HUES64 (cell line): ENCODE measurements at regions not wholly inside any gene's neighbourhood (a gene's known extent, or its start where the extent isn't known, plus 50 kb on each side); places are given as distances from the start of the nearest gene placed in this dataset.
"Not testable (repeated sequence)": the region's sequence is repeated elsewhere in the genome, so short reads cannot be mapped to it uniquely, and the experiment has no call there.

Source experiments
- H3K27ac ChIP-seq: 2 replicates; pipeline ENCODE4 v1.7.0; 2013; ENCODE audit warnings: low read depth, low read length, inconsistent platforms
- H3K27me3 ChIP-seq: 2 replicates; pipeline ENCODE4 v1.6.1; 2013; ENCODE audit warnings: mild to moderate bottlenecking, low read length; ENCODE audit not compliant: insufficient read depth
- H3K36me3 ChIP-seq: 2 replicates; pipeline ENCODE4 v1.6.1; 2013; ENCODE audit warnings: mild to moderate bottlenecking, low read length; ENCODE audit not compliant: insufficient read depth
- H3K4me1 ChIP-seq: 2 replicates; pipeline ENCODE4 v1.6.1; 2013; ENCODE audit warnings: mild to moderate bottlenecking, low read length, moderate library complexity; ENCODE audit not compliant: insufficient read depth
- H3K4me3 ChIP-seq: 2 replicates; pipeline ENCODE4 v1.5.1; 2013; ENCODE audit warnings: mild to moderate bottlenecking, low read length, moderate library complexity
- H3K9ac ChIP-seq: 2 replicates; pipeline ENCODE4 v1.6.1; 2013; ENCODE audit warnings: mild to moderate bottlenecking, low read depth, low read length
- H3K9me3 ChIP-seq: 2 replicates; pipeline ENCODE4 v1.6.1; 2013; ENCODE audit warnings: low read depth, low read length; ENCODE audit not compliant: insufficient read depth
- WGBS: fragments of 150-250, 120-280 bp; methylation state at CpG from one replicate; pipeline ENCODE4 v1.1.7; 2013; ENCODE audit warnings: missing lambda C conversion rate; 5-methylcytosine and 5-hydroxymethylcytosine counted together

DNA sequence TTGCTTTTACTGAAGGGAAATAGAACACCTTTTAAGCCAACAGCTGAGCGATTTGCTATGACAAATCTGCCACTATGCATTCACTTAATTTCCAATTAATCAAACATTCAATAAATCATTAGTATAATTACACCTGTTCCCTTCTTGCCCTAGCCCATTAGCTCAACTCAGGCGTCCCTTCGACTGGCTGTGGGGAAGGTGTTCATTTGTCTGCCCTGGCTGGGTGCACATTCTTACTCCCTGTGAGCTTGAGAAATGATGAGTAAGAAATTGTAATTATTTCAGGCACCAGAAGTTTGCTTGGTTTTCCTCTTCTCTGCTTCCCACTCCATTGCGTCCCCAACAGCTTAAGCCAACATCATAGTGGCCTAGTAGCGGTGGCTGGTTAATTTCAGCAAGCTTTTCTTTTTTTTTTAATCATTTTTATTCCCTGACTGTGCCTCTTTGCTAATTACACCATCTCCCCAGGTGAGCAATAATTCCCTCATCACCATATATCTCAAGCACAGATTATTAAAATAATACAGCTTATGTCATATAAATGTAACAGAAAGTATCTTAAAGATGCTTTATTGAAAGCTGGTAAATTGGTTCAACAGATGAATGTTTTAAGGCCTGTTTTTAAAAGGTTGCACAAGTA is 623.9 kb upstream of the RBFOX1 start:
- no peaks in the 10 kb centered on the region for H3K36me3 ChIP-seq
- H3K9ac ChIP-seq: no peak overlapping the region
- peaks cover 3% of the 10 kb centered on the region; the same call in 1 of the 2 replicates for H3K4me1 ChIP-seq
- H3K27me3 ChIP-seq: no peaks in the 10 kb centered on the region
- no peaks in the 10 kb centered on the region for H3K9me3 ChIP-seq
- H3K4me3 ChIP-seq: no peak overlapping the region
- WGBS: 93% methylated on average over 4 of the region's 5 CpGs
- no peak overlapping the region for H3K27ac ChIP-seq

GRCh38 chr16:6704306-6704930 is 628.2 kb upstream of the RBFOX1 start:
- Histone ChIP-seq H3K4me1 (peaks cover 3% of the 10 kb centered on the region; the same call in 1 of the 2 replicates), H3K27ac (no peak overlapping the region), H3K9ac (no peak overlapping the region), H3K27me3 (no peaks in the 10 kb centered on the region), H3K36me3 (no peaks in the 10 kb centered on the region), H3K9me3 (no peaks in the 10 kb centered on the region), H3K4me3 (no peak overlapping the region)
- 64% methylated on average over 6 of the region's 7 CpGs for WGBS

GRCh38 chr16:6701096-6701495 is 631.5 kb upstream of the RBFOX1 start:
- Histone ChIP-seq H3K27ac (no peak overlapping the region), H3K4me3 (no peak overlapping the region), H3K9me3 (no peaks in the 10 kb centered on the region), H3K27me3 (no peaks in the 10 kb centered on the region), H3K36me3 (no peaks in the 10 kb centered on the region), H3K4me1 (peaks cover 3% of the 10 kb centered on the region; the same call in 1 of the 2 replicates), H3K9ac (no peak overlapping the region)
- WGBS: 71% methylated on average over 2 of the region's 3 CpGs

DNA sequence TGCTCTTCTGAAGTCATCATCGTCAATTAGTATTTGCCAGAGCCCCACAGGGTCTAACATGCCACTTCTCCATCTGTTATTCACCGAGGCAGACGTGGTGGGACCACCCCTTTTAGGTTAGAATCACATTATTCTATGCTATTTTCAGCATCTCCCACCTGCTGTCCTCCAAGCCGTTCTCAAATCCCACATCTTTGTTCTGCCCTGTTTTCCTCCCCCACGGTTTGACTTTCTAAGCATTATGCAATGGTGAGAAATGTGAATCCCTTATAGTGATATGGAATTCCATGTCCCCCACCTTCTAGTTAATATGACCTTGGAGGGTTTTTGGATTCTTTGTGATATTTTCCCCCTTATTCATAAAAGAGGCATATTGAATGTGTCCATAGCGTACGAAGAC is 634.1 kb upstream of the RBFOX1 start:
- Histone ChIP-seq H3K4me1 (no peaks in the 10 kb centered on the region), H3K36me3 (no peaks in the 10 kb centered on the region), H3K27ac (no peak overlapping the region), H3K9me3 (no peaks in the 10 kb centered on the region), H3K9ac (no peak overlapping the region), H3K27me3 (no peaks in the 10 kb centered on the region), H3K4me3 (no peak overlapping the region)
- WGBS: 90% methylated on average over 6 of the region's 7 CpGs

GRCh38 chr16:6695666-6696065 is 637.0 kb upstream of the RBFOX1 start:
- 90% methylated on average over 3 of the region's 3 CpGs for WGBS
- no peaks in the 10 kb centered on the region for H3K9me3 ChIP-seq
- no peak overlapping the region for H3K4me3 ChIP-seq
- no peaks in the 10 kb centered on the region for H3K36me3 ChIP-seq
- H3K27me3 ChIP-seq: no peaks in the 10 kb centered on the region
- H3K9ac ChIP-seq: no peak overlapping the region
- H3K27ac ChIP-seq: no peak overlapping the region
- no peaks in the 10 kb centered on the region for H3K4me1 ChIP-seq

DNA sequence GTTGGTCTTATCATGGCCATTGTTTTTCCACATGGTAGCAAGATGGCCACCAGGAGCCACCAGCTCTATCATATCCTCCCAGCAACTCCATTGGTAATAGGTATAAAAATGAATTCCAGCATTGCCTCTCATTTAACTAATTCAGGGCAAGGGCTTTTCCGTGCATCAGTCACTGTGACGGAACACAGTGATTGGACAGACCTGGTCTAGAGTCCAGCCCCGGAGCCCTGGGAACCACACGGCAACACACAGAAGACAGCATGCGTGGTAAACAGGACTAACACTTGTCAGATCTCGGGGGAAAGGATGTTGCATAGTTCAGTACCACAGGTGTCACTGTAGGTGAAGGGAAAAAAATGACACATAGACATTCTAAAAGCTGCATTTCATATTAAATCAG is 638.0 kb upstream of the RBFOX1 start:
- no peaks in the 10 kb centered on the region for H3K4me1 ChIP-seq
- H3K9me3 ChIP-seq: no peaks in the 10 kb centered on the region
- H3K27me3 ChIP-seq: no peaks in the 10 kb centered on the region
- H3K4me3 ChIP-seq: no peak overlapping the region
- H3K9ac ChIP-seq: no peak overlapping the region
- 79% methylated on average over 6 of the region's 6 CpGs for WGBS
- no peaks in the 10 kb centered on the region for H3K36me3 ChIP-seq
- H3K27ac ChIP-seq: no peak overlapping the region

DNA sequence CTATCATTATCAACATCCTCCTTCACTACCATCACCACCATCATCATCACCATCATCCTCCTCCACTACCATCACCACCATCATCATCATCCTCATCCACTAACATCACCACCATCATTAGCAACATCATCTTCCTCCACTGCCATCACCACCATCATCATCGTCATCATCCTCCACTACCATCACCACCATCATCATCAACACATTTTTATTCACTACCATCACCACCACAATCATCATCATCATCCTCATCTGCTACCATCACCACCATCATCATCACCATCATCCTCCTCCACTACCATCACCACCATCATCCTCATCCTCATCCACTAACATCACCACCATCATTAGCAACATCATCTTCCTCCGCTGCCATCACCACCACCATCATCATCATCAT is 639.2 kb upstream of the RBFOX1 start:
- 91% methylated on average over 2 of the region's 2 CpGs for WGBS
- not testable (repeated sequence) for H3K4me1 ChIP-seq, H3K36me3 ChIP-seq, H3K4me3 ChIP-seq, H3K27me3 ChIP-seq, H3K9me3 ChIP-seq, H3K9ac ChIP-seq, H3K27ac ChIP-seq

DNA sequence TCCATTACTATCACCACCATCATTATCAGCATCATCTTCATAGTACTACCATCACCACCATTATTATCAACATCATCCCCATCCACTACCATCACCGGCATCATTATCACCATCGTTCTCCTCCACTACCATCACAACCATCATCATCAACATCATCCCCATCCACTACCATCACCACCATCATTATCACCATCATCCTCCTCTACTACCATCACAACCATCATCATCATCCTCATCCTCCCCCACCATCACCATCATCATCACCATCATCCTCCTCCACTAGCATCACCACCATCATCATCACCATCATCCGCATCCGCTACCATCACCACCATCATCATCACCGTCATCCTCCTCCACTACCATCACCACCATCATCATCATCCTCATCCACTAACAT is 639.8 kb upstream of the RBFOX1 start:
- H3K4me3 ChIP-seq: no peak overlapping the region
- H3K36me3 ChIP-seq: no peaks in the 10 kb centered on the region
- no peaks in the 10 kb centered on the region for H3K9me3 ChIP-seq
- H3K27ac ChIP-seq: no peak overlapping the region
- H3K9ac ChIP-seq: no peak overlapping the region
- no peaks in the 10 kb centered on the region for H3K4me1 ChIP-seq
- no peaks in the 10 kb centered on the region for H3K27me3 ChIP-seq
- WGBS: 96% methylated on average over 5 of the region's 5 CpGs

- WGBS: 97% methylated on average over 4 of the region's 4 CpGs
- Histone ChIP-seq H3K9ac (no peak overlapping the region), H3K4me1 (no peaks in the 10 kb centered on the region), H3K9me3 (no peaks in the 10 kb centered on the region), H3K4me3 (no peak overlapping the region), H3K27me3 (no peaks in the 10 kb centered on the region), H3K27ac (no peak overlapping the region), H3K36me3 (no peaks in the 10 kb centered on the region)
Measured at GRCh38 chr16:6690741-6691140, 641.9 kb upstream of the RBFOX1 start.

- 50% methylated on average over 5 of the region's 5 CpGs for WGBS
- no peaks in the 10 kb centered on the region for H3K9me3 ChIP-seq
- no peak overlapping the region for H3K4me3 ChIP-seq
- no peaks in the 10 kb centered on the region for H3K36me3 ChIP-seq
- no peak overlapping the region for H3K27ac ChIP-seq
- no peak overlapping the region for H3K9ac ChIP-seq
- no peaks in the 10 kb centered on the region for H3K27me3 ChIP-seq
- 0 out of 2 replicates have a peak, but pooled peaks cover under 1% of the 10 kb centered on the region for H3K4me1 ChIP-seq
Measured at GRCh38 chr16:6689643-6690042, 643.0 kb upstream of the RBFOX1 start.

- Histone ChIP-seq H3K27me3 (no peaks in the 10 kb centered on the region), H3K9ac (no peak overlapping the region), H3K4me1 (0 out of 2 replicates have a peak, but pooled peaks cover 6% of the 10 kb centered on the region), H3K27ac (no peak overlapping the region), H3K4me3 (no peak overlapping the region), H3K9me3 (no peaks in the 10 kb centered on the region), H3K36me3 (no peaks in the 10 kb centered on the region)
- 93% methylated on average over 3 of the region's 3 CpGs for WGBS
Measured at GRCh38 chr16:6687593-6687992, 645.1 kb upstream of the RBFOX1 start.
